Panc1 (cell line): ENCODE measurements at regions not wholly inside any gene's neighbourhood (a gene's known extent, or its start where the extent isn't known, plus 50 kb on each side); places are given as distances from the start of the nearest gene placed in this dataset.

ENCODE experiments used
- ATAC-seq: fragments of 200-7000 bp; cut with Tn5 transposase; 2 replicates; pipeline ENCODE4 v1.9.1; 2020; ENCODE audit warnings: mild to moderate bottlenecking, moderate library complexity
- BruUV-seq: library from RNA; stranded (reverse); fragments of 400-500 nt; replicated peaks from 2 replicates; lab custom pipeline; 2021; lab: Mats Ljungman, UMichigan
- CTCF ChIA-PET: fragments of 300-600 bp; sonication (Branson Sonifier 250); formaldehyde crosslinking; loops from one replicate; lab custom pipeline; 2022; ENCODE audit warnings: antibody characterized with exemption; lab: Charles Lee
- POLR2A ChIA-PET: fragments of 300-600 bp; sonication (Branson Sonifier 250); formaldehyde crosslinking; loops from one replicate; lab custom pipeline; 2022; ENCODE audit warnings: antibody characterized with exemption; lab: Charles Lee
- DNase-seq: peaks from one replicate; pipeline ENCODE4 v3.0.0-alpha.2; 2010; ENCODE audit warnings: low read depth, low spot score
- H3K27ac ChIP-seq: 2 replicates; pipeline ENCODE4 v1.5.1; 2011; ENCODE audit warnings: mild to moderate bottlenecking, low read length, inconsistent platforms
- H3K27me3 ChIP-seq: fragments of 200-500 bp; sonication (Bioruptor generic); 2 replicates; pipeline ENCODE4 v1.6.0; 2014; ENCODE audit warnings: low read length, inconsistent platforms; ENCODE audit not compliant: control insufficient read depth, insufficient read depth
- H3K36me3 ChIP-seq: fragments of 200-500 bp; sonication (Bioruptor generic); 2 replicates; pipeline ENCODE4 v1.5.1; 2014; ENCODE audit warnings: inconsistent platforms, mild to moderate bottlenecking, low read length, moderate library complexity; ENCODE audit not compliant: control insufficient read depth, insufficient read depth
- H3K4me1 ChIP-seq: 2 replicates; pipeline ENCODE4 v1.5.1; 2011; ENCODE audit warnings: inconsistent platforms, mild to moderate bottlenecking, low read length, moderate library complexity; ENCODE audit not compliant: control insufficient read depth, insufficient read depth
- H3K4me3 ChIP-seq, 2 experiments: 2 replicates each; pipeline ENCODE4 v1.5.1; 2011 to 2012; ENCODE audit warnings: low read depth in 2 of 2, low read length in 2 of 2, mild to moderate bottlenecking in 2 of 2, inconsistent platforms in 1 of 2, moderate library complexity in 1 of 2
- H3K9me3 ChIP-seq: fragments of 200-500 bp; sonication (Bioruptor generic); 2 replicates; pipeline ENCODE4 v1.5.1; 2014; ENCODE audit warnings: low read depth, mild to moderate bottlenecking, inconsistent platforms, low read length, moderate library complexity; ENCODE audit not compliant: control insufficient read depth, insufficient read depth
- POLR2AphosphoS5 ChIP-seq: IDR thresholded peaks from 2 replicates; pipeline ENCODE4 v1.6.1; 2012; ENCODE audit warnings: mild to moderate bottlenecking, low read depth, low read length, moderate library complexity
- SIN3A ChIP-seq: IDR thresholded peaks from 2 replicates; pipeline ENCODE4 v1.6.1; 2012; ENCODE audit warnings: low read depth, mild to moderate bottlenecking, low read length, moderate library complexity, borderline replicate concordance; ENCODE audit not compliant: insufficient read depth
- TCF7L2 ChIP-seq: IDR thresholded peaks from 2 replicates; pipeline ENCODE4 v1.6.1; 2011; ENCODE audit warnings: mild to moderate bottlenecking, low read depth, low read length, inconsistent platforms
- in situ Hi-C: cut with HindIII; loops from 2 replicates; pipeline ENCODE4 v1.10.0; 2016; ENCODE audit warnings: low sequenced_read_pairs, low pct_unique_long_range_greater_than_20kb
- intact Hi-C: fragments of 100-400 bp; cut with micrococcal nuclease; formaldehyde crosslinking; loops from one replicate; pipeline ENCODE4 v1.10.0; 2022; ENCODE audit not compliant: unreplicated experiment
- TF ChIP-seq, protein P1 (sequence below): fragments of 450-650 bp; IDR thresholded peaks from 2 replicates; pipeline ENCODE4 v1.5.1; 2017; ENCODE audit warnings: mild to moderate bottlenecking
- TF ChIP-seq, protein P2 (sequence below), 2 experiments: IDR thresholded peaks; 2 replicates each; pipeline ENCODE4 v1.6.1; 2011 to 2012; ENCODE audit warnings: low read depth in 2 of 2, control low read depth in 1 of 2, low read length in 1 of 2, mild to moderate bottlenecking in 1 of 2, moderate library complexity in 1 of 2; ENCODE audit not compliant: insufficient read depth in 1 of 2

GRCh38 chr6:91181416-91181815 lies 594.5 kb upstream of the MAP3K7 start:
- DNase-seq (no peak), ATAC-seq (no peak)
- in situ Hi-C loops: no loop called here
- Histone ChIP-seq H3K4me3 (no peak overlapping the region), H3K4me1 (no peaks in the 10 kb centered on the region), H3K27me3 (no peaks in the 10 kb centered on the region), H3K36me3 (no peaks in the 10 kb centered on the region), H3K27ac (no peak overlapping the region), H3K9me3 (no peaks in the 10 kb centered on the region)
- POLR2A ChIA-PET: no interaction called here
- no TSS peak for BruUV-seq
- CTCF ChIA-PET: interaction anchor here (0.8 kb wide), 1 partner anchor 12 kb away, joined by 8 read pairs; no protein-coding TSS in a partner anchor
- TF ChIP-seq, protein P1, sequence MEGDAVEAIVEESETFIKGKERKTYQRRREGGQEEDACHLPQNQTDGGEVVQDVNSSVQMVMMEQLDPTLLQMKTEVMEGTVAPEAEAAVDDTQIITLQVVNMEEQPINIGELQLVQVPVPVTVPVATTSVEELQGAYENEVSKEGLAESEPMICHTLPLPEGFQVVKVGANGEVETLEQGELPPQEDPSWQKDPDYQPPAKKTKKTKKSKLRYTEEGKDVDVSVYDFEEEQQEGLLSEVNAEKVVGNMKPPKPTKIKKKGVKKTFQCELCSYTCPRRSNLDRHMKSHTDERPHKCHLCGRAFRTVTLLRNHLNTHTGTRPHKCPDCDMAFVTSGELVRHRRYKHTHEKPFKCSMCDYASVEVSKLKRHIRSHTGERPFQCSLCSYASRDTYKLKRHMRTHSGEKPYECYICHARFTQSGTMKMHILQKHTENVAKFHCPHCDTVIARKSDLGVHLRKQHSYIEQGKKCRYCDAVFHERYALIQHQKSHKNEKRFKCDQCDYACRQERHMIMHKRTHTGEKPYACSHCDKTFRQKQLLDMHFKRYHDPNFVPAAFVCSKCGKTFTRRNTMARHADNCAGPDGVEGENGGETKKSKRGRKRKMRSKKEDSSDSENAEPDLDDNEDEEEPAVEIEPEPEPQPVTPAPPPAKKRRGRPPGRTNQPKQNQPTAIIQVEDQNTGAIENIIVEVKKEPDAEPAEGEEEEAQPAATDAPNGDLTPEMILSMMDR: no peak
- TF ChIP-seq SIN3A (no peak), POLR2AphosphoS5 (no peak), TCF7L2 (no peak)
- TF ChIP-seq, protein P2, sequence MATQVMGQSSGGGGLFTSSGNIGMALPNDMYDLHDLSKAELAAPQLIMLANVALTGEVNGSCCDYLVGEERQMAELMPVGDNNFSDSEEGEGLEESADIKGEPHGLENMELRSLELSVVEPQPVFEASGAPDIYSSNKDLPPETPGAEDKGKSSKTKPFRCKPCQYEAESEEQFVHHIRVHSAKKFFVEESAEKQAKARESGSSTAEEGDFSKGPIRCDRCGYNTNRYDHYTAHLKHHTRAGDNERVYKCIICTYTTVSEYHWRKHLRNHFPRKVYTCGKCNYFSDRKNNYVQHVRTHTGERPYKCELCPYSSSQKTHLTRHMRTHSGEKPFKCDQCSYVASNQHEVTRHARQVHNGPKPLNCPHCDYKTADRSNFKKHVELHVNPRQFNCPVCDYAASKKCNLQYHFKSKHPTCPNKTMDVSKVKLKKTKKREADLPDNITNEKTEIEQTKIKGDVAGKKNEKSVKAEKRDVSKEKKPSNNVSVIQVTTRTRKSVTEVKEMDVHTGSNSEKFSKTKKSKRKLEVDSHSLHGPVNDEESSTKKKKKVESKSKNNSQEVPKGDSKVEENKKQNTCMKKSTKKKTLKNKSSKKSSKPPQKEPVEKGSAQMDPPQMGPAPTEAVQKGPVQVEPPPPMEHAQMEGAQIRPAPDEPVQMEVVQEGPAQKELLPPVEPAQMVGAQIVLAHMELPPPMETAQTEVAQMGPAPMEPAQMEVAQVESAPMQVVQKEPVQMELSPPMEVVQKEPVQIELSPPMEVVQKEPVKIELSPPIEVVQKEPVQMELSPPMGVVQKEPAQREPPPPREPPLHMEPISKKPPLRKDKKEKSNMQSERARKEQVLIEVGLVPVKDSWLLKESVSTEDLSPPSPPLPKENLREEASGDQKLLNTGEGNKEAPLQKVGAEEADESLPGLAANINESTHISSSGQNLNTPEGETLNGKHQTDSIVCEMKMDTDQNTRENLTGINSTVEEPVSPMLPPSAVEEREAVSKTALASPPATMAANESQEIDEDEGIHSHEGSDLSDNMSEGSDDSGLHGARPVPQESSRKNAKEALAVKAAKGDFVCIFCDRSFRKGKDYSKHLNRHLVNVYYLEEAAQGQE (IDR thresholded peaks at IDR 0.05; ENCODE audit: insufficient read depth in 1 of 2, low read depth in 2 of 2, low read length in 1 of 2): no peak
- intact Hi-C loops: no loop called here

DNA sequence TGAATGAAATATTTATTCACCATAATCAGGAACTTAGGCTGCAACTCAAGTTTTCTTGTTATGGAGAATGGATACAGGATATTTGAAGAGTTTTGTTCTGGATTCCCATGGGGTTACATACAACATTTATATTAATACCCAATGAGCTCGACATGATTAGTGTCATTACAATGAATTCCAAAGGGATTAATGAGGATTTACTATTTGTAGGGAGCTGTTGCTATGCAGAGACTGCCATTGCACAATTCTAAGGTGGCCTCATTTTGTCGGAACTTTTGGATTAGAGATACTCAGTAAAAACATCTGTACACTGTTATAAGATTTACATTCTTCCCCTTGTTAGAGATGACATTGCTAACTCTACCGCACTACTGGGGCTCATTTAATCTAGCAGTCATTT lies 586.8 kb upstream of the MAP3K7 start:
- TF ChIP-seq, protein P2 (IDR thresholded peaks at IDR 0.05; ENCODE audit: insufficient read depth in 1 of 2, low read depth in 2 of 2, low read length in 1 of 2): no peak
- TF ChIP-seq SIN3A: no peak
- TF ChIP-seq TCF7L2: no peak
- no peak for TF ChIP-seq POLR2AphosphoS5
- TF ChIP-seq, protein P1: no peak
- no peak overlapping the region for H3K27ac ChIP-seq
- BruUV-seq: no TSS peak
- H3K4me1 ChIP-seq: no peaks in the 10 kb centered on the region
- no peaks in the 10 kb centered on the region for H3K9me3 ChIP-seq
- CTCF ChIA-PET: no interaction called here
- POLR2A ChIA-PET: no interaction called here
- intact Hi-C loops (no loop called here), in situ Hi-C loops (no loop called here)
- H3K27me3 ChIP-seq: no peaks in the 10 kb centered on the region
- no peak overlapping the region for H3K4me3 ChIP-seq
- DNase-seq: no peak
- no peak for ATAC-seq
- H3K36me3 ChIP-seq: no peaks in the 10 kb centered on the region
